T-helper 2 cell treated with Interferon-gamma antibody and Interleukin-4, amounts not matched to agents 5 μg/mL and 100 μg/mL, for 36 hours (primary cell): ENCODE measurements at regions not wholly inside any gene's neighbourhood (a gene's known extent, or its start where the extent isn't known, plus 50 kb on each side); places are given as distances from the start of the nearest gene placed in this dataset.
"Not testable (repeated sequence)": the region's sequence is repeated elsewhere in the genome, so short reads cannot be mapped to it uniquely, and the experiment has no call there.

Experiments used
- DNase-seq: peaks from one replicate; pipeline ENCODE4 v3.0.0; 2021; ENCODE audit warnings: low spot score
- H3K27ac Mint-ChIP-seq: one replicate; pipeline ENCODE4 v1.8.0; 2021; ENCODE audit warnings: mild to moderate bottlenecking, mixed read lengths
- H3K27me3 Mint-ChIP-seq: one replicate; pipeline ENCODE4 v1.8.0; 2021; ENCODE audit warnings: low read depth, mixed read lengths
- H3K36me3 Mint-ChIP-seq: one replicate; pipeline ENCODE4 v1.8.0; 2021; ENCODE audit warnings: low read depth, mixed read lengths
- H3K4me1 Mint-ChIP-seq: one replicate; pipeline ENCODE4 v1.8.0; 2021; ENCODE audit warnings: low read depth, mixed read lengths
- H3K4me3 Mint-ChIP-seq: one replicate; pipeline ENCODE4 v1.8.0; 2022; ENCODE audit warnings: mild to moderate bottlenecking, moderate library complexity, mixed read lengths
- H3K9me3 Mint-ChIP-seq: one replicate; pipeline ENCODE4 v1.8.0; 2021; ENCODE audit warnings: mixed read lengths

GRCh38 chr6:167208819-167209576 lies 51.2 kb upstream of the GPR31 start:
- Mint-ChIP-seq H3K27me3 (peaks cover 4% of the 10 kb centered on the region), H3K4me3 (no peak overlapping the region), H3K27ac (no peak overlapping the region), H3K36me3 (no peaks in the 10 kb centered on the region), H3K9me3 (no peaks in the 10 kb centered on the region), H3K4me1 (peaks cover 2% of the 10 kb centered on the region)
- DNase-seq = no peak

GRCh38 chr6:167209577-167209975 lies 51.8 kb upstream of the GPR31 start:
- Mint-ChIP-seq H3K27ac (no peak overlapping the region), H3K27me3 (peaks cover 4% of the 10 kb centered on the region), H3K9me3 (no peaks in the 10 kb centered on the region), H3K4me3 (no peak overlapping the region), H3K36me3 (no peaks in the 10 kb centered on the region), H3K4me1 (peaks cover 2% of the 10 kb centered on the region)
- DNase-seq = no peak

GRCh38 chr6:167210375-167211294 lies 52.9 kb upstream of the GPR31 start:
- Mint-ChIP-seq H3K36me3 (no peaks in the 10 kb centered on the region), H3K4me1 (peaks cover 2% of the 10 kb centered on the region), H3K27ac (no peak overlapping the region), H3K27me3 (peaks cover 4% of the 10 kb centered on the region), H3K9me3 (no peaks in the 10 kb centered on the region), H3K4me3 (no peak overlapping the region)
- DNase-seq = no peak

- Mint-ChIP-seq H3K27me3 (peaks cover 4% of the 10 kb centered on the region), H3K36me3 (no peaks in the 10 kb centered on the region), H3K9me3 (no peaks in the 10 kb centered on the region), H3K4me3 (no peak overlapping the region), H3K4me1 (peaks cover 2% of the 10 kb centered on the region), H3K27ac (no peak overlapping the region)
- no peak for DNase-seq
These were observed 53.5 kb upstream of the GPR31 start for GRCh38 chr6:167211295-167211648.

- Mint-ChIP-seq H3K4me3 (no peak overlapping the region), H3K27ac (no peak overlapping the region), H3K36me3 (no peaks in the 10 kb centered on the region), H3K27me3 (peaks cover 2% of the 10 kb centered on the region), H3K4me1 (peaks cover 2% of the 10 kb centered on the region), H3K9me3 (no peaks in the 10 kb centered on the region)
- no peak for DNase-seq
These were observed 54.3 kb upstream of the GPR31 start for GRCh38 chr6:167211881-167212712.

- no peak for DNase-seq
- Mint-ChIP-seq H3K4me1 (peaks cover 2% of the 10 kb centered on the region), H3K27ac (no peak overlapping the region), H3K4me3 (no peak overlapping the region), H3K9me3 (no peaks in the 10 kb centered on the region), H3K27me3 (no peaks in the 10 kb centered on the region), H3K36me3 (no peaks in the 10 kb centered on the region)
These were observed 54.9 kb upstream of the GPR31 start for GRCh38 chr6:167212713-167213005.

GRCh38 chr6:167214206-167214605 lies 56.4 kb upstream of the GPR31 start:
- Mint-ChIP-seq H3K36me3 (no peaks in the 10 kb centered on the region), H3K4me3 (no peak overlapping the region), H3K27ac (no peak overlapping the region), H3K9me3 (no peaks in the 10 kb centered on the region), H3K27me3 (peaks cover 2% of the 10 kb centered on the region), H3K4me1 (peaks cover 2% of the 10 kb centered on the region)
- no peak for DNase-seq

- H3K9me3 Mint-ChIP-seq, H3K27ac Mint-ChIP-seq, DNase-seq, H3K4me1 Mint-ChIP-seq, H3K4me3 Mint-ChIP-seq, H3K27me3 Mint-ChIP-seq, H3K36me3 Mint-ChIP-seq: not testable (repeated sequence)
These were observed 57.9 kb upstream of the GPR31 start for GRCh38 chr6:167215429-167216250.

- H3K36me3 Mint-ChIP-seq, DNase-seq, H3K27ac Mint-ChIP-seq, H3K27me3 Mint-ChIP-seq, H3K9me3 Mint-ChIP-seq, H3K4me3 Mint-ChIP-seq, H3K4me1 Mint-ChIP-seq: not testable (repeated sequence)
These were observed 58.7 kb upstream of the GPR31 start for GRCh38 chr6:167216390-167217050.

GRCh38 chr6:167217073-167217472 lies 59.3 kb upstream of the GPR31 start:
- H3K4me3 Mint-ChIP-seq, H3K4me1 Mint-ChIP-seq, DNase-seq, H3K9me3 Mint-ChIP-seq, H3K27ac Mint-ChIP-seq, H3K36me3 Mint-ChIP-seq, H3K27me3 Mint-ChIP-seq: not testable (repeated sequence)

- not testable (repeated sequence) for H3K4me3 Mint-ChIP-seq, H3K4me1 Mint-ChIP-seq, H3K9me3 Mint-ChIP-seq, DNase-seq, H3K27ac Mint-ChIP-seq, H3K36me3 Mint-ChIP-seq, H3K27me3 Mint-ChIP-seq
These were observed 60.4 kb upstream of the GPR31 start for GRCh38 chr6:167217951-167218759.

- not testable (repeated sequence) for DNase-seq, H3K9me3 Mint-ChIP-seq, H3K36me3 Mint-ChIP-seq, H3K27me3 Mint-ChIP-seq, H3K27ac Mint-ChIP-seq, H3K4me1 Mint-ChIP-seq, H3K4me3 Mint-ChIP-seq
These were observed 61.3 kb upstream of the GPR31 start for GRCh38 chr6:167219079-167219478.
